CD14-positive monocyte (primary cell): ENCODE measurements at regions not wholly inside any gene's neighbourhood (a gene's known extent, or its start where the extent isn't known, plus 50 kb on each side); places are given as distances from the start of the nearest gene placed in this dataset.

Experiments
- DNase-seq, 3 donors: peaks; one replicate each; pipeline ENCODE4 v3.0.0-alpha.2; 2011 to 2022
- H2AFZ ChIP-seq: 2 replicates; pipeline ENCODE4 v1.6.0; 2012; ENCODE audit warnings: mild to moderate bottlenecking, low read depth, low read length, inconsistent platforms; ENCODE audit not compliant: insufficient read depth, poor library complexity, severe bottlenecking
- H3K27ac ChIP-seq, 2 donors: 1 replicate in 1 of 2; 2 replicates in 1 of 2; pipeline ENCODE4 v1.5.1; 2012 to 2013; ENCODE audit warnings: low read length in 2 of 2, control low read depth in 1 of 2, inconsistent platforms in 1 of 2, low read depth in 1 of 2, mild to moderate bottlenecking in 1 of 2
- H3K27me3 ChIP-seq, 2 donors: one replicate each; pipeline versions ENCODE4 v1.6.0 to v1.6.1; 2011 to 2013; ENCODE audit warnings: low read length in 2 of 2; ENCODE audit not compliant: control insufficient read depth in 2 of 2, insufficient read depth in 2 of 2
- H3K36me3 ChIP-seq, 2 donors: replicated peaks in 1 of 2; 1 replicate in 1 of 2; 2 replicates in 1 of 2; pipeline versions ENCODE4 v1.5.1 to v1.6.1; 2012 to 2013; ENCODE audit warnings: low read length in 2 of 2, control low read depth in 1 of 2, inconsistent platforms in 1 of 2, mild to moderate bottlenecking in 1 of 2; ENCODE audit not compliant: insufficient read depth in 2 of 2, control insufficient read depth in 1 of 2
- H3K4me1 ChIP-seq, 2 donors: 1 replicate in 1 of 2; 2 replicates in 1 of 2; pipeline versions ENCODE4 v1.5.1 to v1.6.1; 2012 to 2013; ENCODE audit warnings: low read length in 2 of 2, control low read depth in 1 of 2, inconsistent platforms in 1 of 2, mild to moderate bottlenecking in 1 of 2, moderate library complexity in 1 of 2; ENCODE audit not compliant: insufficient read depth in 2 of 2, control insufficient read depth in 1 of 2
- H3K4me2 ChIP-seq: replicated peaks from 2 replicates; pipeline ENCODE3; 2012; ENCODE audit warnings: low read length, moderate library complexity, mild to moderate bottlenecking; ENCODE audit not compliant: poor library complexity, severe bottlenecking; ENCODE audit errors: extremely low read depth
- H3K4me3 ChIP-seq, 3 experiments: fragments of 200-600 bp in 1 of 3; sonication (generic) in 1 of 3; replicated peaks in 1 of 3; 1 replicate in 2 of 3; 2 replicates in 1 of 3; pipeline ENCODE4 v1.5.1; 2011 to 2013; ENCODE audit warnings: low read length in 3 of 3, mild to moderate bottlenecking in 3 of 3, control low read depth in 2 of 3, low read depth in 2 of 3, inconsistent platforms in 1 of 3, moderate library complexity in 1 of 3
- H3K79me2 ChIP-seq: 2 replicates; pipeline ENCODE4 v1.6.0; 2012; ENCODE audit warnings: mild to moderate bottlenecking, control low read depth, inconsistent platforms, low read length, moderate library complexity; ENCODE audit not compliant: insufficient read depth
- H3K9ac ChIP-seq: 2 replicates; pipeline ENCODE4 v1.6.0; 2017; ENCODE audit warnings: low read length, mild to moderate bottlenecking; ENCODE audit not compliant: insufficient read depth, poor library complexity, severe bottlenecking
- H3K9me3 ChIP-seq, 2 donors: replicated peaks in 1 of 2; 1 replicate in 1 of 2; 2 replicates in 1 of 2; pipeline versions ENCODE4 v1.5.1 to v1.6.1; 2012 to 2013; ENCODE audit warnings: low read length in 2 of 2, control low read depth in 1 of 2; ENCODE audit not compliant: control insufficient read depth in 1 of 2, insufficient read depth in 1 of 2
- H4K20me1 ChIP-seq: 2 replicates; pipeline ENCODE4 v1.6.0; 2012; ENCODE audit warnings: mild to moderate bottlenecking, low read length, control low read depth, moderate library complexity; ENCODE audit not compliant: insufficient read depth
- H3K27ac Mint-ChIP-seq, 7 donors: one replicate each; pipeline ENCODE4 v1.8.0; 2020; ENCODE audit warnings: mild to moderate bottlenecking in 7 of 7, mixed read lengths in 7 of 7, moderate library complexity in 6 of 7, inconsistent platforms in 2 of 7
- H3K27me3 Mint-ChIP-seq, 3 donors: one replicate each; pipeline ENCODE4 v1.8.0; 2021 to 2022; ENCODE audit warnings: low read depth in 3 of 3, mild to moderate bottlenecking in 3 of 3, mixed read lengths in 3 of 3, moderate library complexity in 3 of 3, inconsistent platforms in 1 of 3
- H3K36me3 Mint-ChIP-seq, 2 donors: one replicate each; pipeline ENCODE4 v1.8.0; 2020; ENCODE audit warnings: mixed read lengths in 2 of 2, inconsistent platforms in 1 of 2, mild to moderate bottlenecking in 1 of 2
- H3K4me1 Mint-ChIP-seq: one replicate; pipeline ENCODE4 v1.8.0; 2020; ENCODE audit warnings: mild to moderate bottlenecking, mixed read lengths
- H3K4me3 Mint-ChIP-seq, 2 donors: one replicate each; pipeline ENCODE4 v1.8.0; 2020; ENCODE audit warnings: mild to moderate bottlenecking in 2 of 2, mixed read lengths in 2 of 2, moderate library complexity in 1 of 2
- H3K9me3 Mint-ChIP-seq, 7 donors: one replicate each; pipeline ENCODE4 v1.8.0; 2020 to 2022; ENCODE audit warnings: mixed read lengths in 7 of 7, mild to moderate bottlenecking in 6 of 7, moderate library complexity in 6 of 7, inconsistent platforms in 2 of 7
- WGBS: methylation state at CpG from one replicate; pipeline ENCODE4 v1.1.5; 2013; ENCODE audit warnings: missing lambda C conversion rate; ENCODE audit not compliant: insufficient coverage; 5-methylcytosine and 5-hydroxymethylcytosine counted together
- intact Hi-C, 2 donors: fragments of 100-400 bp; cut with micrococcal nuclease; formaldehyde crosslinking; loops; one replicate each; pipeline versions ENCODE4 v1.15.0 to v1.15.1; 2023
- TF ChIP-seq, protein P1 (sequence below): fragments of 200-600 bp; IDR thresholded peaks from one replicate; pipeline ENCODE4 v1.8.0; 2022; ENCODE audit warnings: antibody characterized with exemption, mild to moderate bottlenecking

DNA sequence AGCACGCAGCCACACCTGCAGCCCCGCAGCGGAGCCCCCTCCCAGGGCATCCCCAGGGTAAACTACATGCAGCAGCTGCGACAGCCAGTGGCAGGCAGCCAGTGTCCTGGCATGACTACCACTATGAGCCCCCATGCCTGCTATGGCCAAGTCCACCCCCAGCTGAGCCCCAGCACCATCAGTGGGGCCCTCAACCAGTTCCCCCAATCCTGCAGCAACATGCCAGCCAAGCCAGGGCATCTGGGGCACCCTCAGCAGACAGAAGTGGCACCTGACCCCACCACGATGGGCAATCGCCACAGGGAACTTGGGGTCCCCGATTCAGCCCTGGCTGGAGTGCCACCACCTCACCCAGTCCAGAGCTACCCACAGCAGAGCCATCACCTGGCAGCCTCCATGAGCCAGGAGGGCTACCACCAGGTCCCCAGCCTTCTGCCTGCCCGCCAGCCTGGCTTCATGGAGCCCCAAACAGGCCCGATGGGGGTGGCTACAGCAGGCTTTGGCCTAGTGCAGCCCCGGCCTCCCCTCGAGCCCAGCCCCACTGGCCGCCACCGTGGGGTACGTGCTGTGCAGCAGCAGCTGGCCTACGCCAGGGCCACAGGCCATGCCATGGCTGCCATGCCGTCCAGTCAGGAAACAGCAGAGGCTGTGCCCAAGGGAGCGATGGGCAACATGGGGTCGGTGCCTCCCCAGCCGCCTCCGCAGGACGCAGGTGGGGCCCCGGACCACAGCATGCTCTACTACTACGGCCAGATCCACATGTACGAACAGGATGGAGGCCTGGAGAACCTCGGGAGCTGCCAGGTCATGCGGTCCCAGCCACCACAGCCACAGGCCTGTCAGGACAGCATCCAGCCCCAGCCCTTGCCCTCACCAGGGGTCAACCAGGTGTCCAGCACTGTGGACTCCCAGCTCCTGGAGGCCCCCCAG is 254.1 kb downstream of the GLI2 start:
- Histone ChIP-seq H3K27ac (no peak overlapping the region), H3K4me3 (no peak overlapping the region), H3K27me3 (no peaks in the 10 kb centered on the region), H3K4me2 (no peak overlapping the region), H3K9ac (no peak overlapping the region), H4K20me1 (no peaks in the 10 kb centered on the region), H3K36me3 (no peaks in the 10 kb centered on the region), H3K79me2 (no peaks in the 10 kb centered on the region), H3K4me1 (no peaks in the 10 kb centered on the region), H2AFZ (no peak overlapping the region), H3K9me3 (peaks cover 0 to 15% of the 10 kb centered on the region in 2 donors)
- TF ChIP-seq, protein P1, sequence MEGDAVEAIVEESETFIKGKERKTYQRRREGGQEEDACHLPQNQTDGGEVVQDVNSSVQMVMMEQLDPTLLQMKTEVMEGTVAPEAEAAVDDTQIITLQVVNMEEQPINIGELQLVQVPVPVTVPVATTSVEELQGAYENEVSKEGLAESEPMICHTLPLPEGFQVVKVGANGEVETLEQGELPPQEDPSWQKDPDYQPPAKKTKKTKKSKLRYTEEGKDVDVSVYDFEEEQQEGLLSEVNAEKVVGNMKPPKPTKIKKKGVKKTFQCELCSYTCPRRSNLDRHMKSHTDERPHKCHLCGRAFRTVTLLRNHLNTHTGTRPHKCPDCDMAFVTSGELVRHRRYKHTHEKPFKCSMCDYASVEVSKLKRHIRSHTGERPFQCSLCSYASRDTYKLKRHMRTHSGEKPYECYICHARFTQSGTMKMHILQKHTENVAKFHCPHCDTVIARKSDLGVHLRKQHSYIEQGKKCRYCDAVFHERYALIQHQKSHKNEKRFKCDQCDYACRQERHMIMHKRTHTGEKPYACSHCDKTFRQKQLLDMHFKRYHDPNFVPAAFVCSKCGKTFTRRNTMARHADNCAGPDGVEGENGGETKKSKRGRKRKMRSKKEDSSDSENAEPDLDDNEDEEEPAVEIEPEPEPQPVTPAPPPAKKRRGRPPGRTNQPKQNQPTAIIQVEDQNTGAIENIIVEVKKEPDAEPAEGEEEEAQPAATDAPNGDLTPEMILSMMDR: no peak
- peaks cover 2 to 21% (median 8%) of the 10 kb centered on the region in 7 donors for H3K9me3 Mint-ChIP-seq
- H3K4me1 Mint-ChIP-seq: no peaks in the 10 kb centered on the region
- H3K27ac Mint-ChIP-seq: no peak overlapping the region
- intact Hi-C loops: no loop called here
- H3K4me3 Mint-ChIP-seq: no peak overlapping the region
- H3K36me3 Mint-ChIP-seq: no peaks in the 10 kb centered on the region
- peaks cover 0 to 4% (median 1%) of the 10 kb centered on the region in 3 donors for H3K27me3 Mint-ChIP-seq
- WGBS: 93% methylated on average over 26 of the region's 26 CpGs
- DNase-seq: no peak

GRCh38 chr2:120990451-120990871 is 254.8 kb downstream of the GLI2 start:
- H3K4me2 ChIP-seq: no peak overlapping the region
- Mint-ChIP-seq H3K27me3 (peaks cover 0 to 4% (median 1%) of the 10 kb centered on the region in 3 donors), H3K9me3 (peaks cover 2 to 21% (median 8%) of the 10 kb centered on the region in 7 donors), H3K27ac (no peak overlapping the region), H3K36me3 (no peaks in the 10 kb centered on the region), H3K4me1 (no peaks in the 10 kb centered on the region), H3K4me3 (no peak overlapping the region)
- H3K27ac ChIP-seq: no peak overlapping the region
- no peaks in the 10 kb centered on the region for H3K36me3 ChIP-seq
- intact Hi-C loops: no loop called here
- no peak overlapping the region for H2AFZ ChIP-seq
- peaks cover 0 to 15% of the 10 kb centered on the region in 2 donors for H3K9me3 ChIP-seq
- H3K9ac ChIP-seq: no peak overlapping the region
- no peak for DNase-seq
- H3K4me3 ChIP-seq: no peak overlapping the region
- 98% methylated on average over 11 of the region's 15 CpGs for WGBS
- TF ChIP-seq, protein P1: no peak
- H3K27me3 ChIP-seq: no peaks in the 10 kb centered on the region
- H3K4me1 ChIP-seq: no peaks in the 10 kb centered on the region
- H3K79me2 ChIP-seq: no peaks in the 10 kb centered on the region
- no peaks in the 10 kb centered on the region for H4K20me1 ChIP-seq
